ENCODE measurements at regions not wholly inside any gene's neighbourhood (a gene's known extent, or its start where the extent isn't known, plus 50 kb on each side); places are given as distances from the start of the nearest gene placed in this dataset.

DNA sequence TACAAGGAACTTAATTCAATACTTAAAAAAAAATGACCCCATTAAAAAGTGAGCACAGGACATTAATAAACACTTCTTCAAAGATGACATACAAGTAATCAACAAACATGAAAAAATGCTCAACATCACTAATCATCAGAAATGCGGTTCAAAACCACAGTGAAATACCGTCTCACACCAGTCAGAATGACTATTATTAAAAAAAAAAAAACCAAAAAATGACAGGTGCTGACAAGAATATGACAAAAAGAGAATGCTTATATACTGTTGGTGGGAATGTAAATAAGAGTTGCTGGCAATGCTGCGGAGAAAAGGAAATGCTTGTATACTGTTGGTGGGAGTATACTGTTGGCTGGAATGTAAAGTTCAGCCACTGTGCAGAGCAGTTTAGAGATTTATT, 358.3 kb upstream of the CBLB start:
- TF ChIP-seq, protein P1, sequence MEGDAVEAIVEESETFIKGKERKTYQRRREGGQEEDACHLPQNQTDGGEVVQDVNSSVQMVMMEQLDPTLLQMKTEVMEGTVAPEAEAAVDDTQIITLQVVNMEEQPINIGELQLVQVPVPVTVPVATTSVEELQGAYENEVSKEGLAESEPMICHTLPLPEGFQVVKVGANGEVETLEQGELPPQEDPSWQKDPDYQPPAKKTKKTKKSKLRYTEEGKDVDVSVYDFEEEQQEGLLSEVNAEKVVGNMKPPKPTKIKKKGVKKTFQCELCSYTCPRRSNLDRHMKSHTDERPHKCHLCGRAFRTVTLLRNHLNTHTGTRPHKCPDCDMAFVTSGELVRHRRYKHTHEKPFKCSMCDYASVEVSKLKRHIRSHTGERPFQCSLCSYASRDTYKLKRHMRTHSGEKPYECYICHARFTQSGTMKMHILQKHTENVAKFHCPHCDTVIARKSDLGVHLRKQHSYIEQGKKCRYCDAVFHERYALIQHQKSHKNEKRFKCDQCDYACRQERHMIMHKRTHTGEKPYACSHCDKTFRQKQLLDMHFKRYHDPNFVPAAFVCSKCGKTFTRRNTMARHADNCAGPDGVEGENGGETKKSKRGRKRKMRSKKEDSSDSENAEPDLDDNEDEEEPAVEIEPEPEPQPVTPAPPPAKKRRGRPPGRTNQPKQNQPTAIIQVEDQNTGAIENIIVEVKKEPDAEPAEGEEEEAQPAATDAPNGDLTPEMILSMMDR (IDR thresholded peaks at IDR 0.05; ENCODE audit: low read depth, low read length), result no peak
- Histone ChIP-seq H3K9me3 (ENCODE audit: severe bottlenecking) (no peaks in the 10 kb centered on the region), H3K36me3 (no peaks in the 10 kb centered on the region), H3K27me3 (ENCODE audit: insufficient read depth, low read depth, severe bottlenecking) (no peaks in the 10 kb centered on the region), H3K4me3 (ENCODE audit: low read depth, low read length) (no peak overlapping the region), H3K27ac (no peak overlapping the region)
- DNase-seq, result no peak

DNA sequence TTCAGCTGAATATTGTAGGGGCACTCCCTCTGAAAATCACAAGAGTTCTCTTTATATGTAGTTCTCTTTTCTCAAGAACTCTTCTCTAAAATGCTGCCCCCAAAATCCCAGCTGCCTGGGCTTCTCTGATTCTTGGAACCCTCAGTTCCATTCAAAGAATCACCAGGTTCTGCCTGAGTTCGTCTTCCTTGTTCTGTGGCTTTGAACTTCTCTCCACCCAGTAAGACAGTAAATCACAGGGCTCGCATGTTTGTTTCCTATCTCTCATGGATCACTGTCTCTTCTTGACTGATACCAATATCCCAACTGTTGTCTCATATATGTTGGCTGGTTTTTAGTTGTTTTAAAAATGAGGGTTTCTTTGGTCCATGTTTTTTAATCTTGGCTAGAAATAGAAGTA, 359.5 kb upstream of the CBLB start:
- no peaks in the 10 kb centered on the region for H3K36me3 ChIP-seq
- H3K9me3 ChIP-seq (ENCODE audit: severe bottlenecking), result no peaks in the 10 kb centered on the region
- TF ChIP-seq, protein P1 (IDR thresholded peaks at IDR 0.05; ENCODE audit: low read depth, low read length), result no peak
- no peak for DNase-seq
- H3K27me3 ChIP-seq (ENCODE audit: insufficient read depth, low read depth, severe bottlenecking), result no peaks in the 10 kb centered on the region
- H3K27ac ChIP-seq, result no peak overlapping the region
- H3K4me3 ChIP-seq (ENCODE audit: low read depth, low read length), result no peak overlapping the region

DNA sequence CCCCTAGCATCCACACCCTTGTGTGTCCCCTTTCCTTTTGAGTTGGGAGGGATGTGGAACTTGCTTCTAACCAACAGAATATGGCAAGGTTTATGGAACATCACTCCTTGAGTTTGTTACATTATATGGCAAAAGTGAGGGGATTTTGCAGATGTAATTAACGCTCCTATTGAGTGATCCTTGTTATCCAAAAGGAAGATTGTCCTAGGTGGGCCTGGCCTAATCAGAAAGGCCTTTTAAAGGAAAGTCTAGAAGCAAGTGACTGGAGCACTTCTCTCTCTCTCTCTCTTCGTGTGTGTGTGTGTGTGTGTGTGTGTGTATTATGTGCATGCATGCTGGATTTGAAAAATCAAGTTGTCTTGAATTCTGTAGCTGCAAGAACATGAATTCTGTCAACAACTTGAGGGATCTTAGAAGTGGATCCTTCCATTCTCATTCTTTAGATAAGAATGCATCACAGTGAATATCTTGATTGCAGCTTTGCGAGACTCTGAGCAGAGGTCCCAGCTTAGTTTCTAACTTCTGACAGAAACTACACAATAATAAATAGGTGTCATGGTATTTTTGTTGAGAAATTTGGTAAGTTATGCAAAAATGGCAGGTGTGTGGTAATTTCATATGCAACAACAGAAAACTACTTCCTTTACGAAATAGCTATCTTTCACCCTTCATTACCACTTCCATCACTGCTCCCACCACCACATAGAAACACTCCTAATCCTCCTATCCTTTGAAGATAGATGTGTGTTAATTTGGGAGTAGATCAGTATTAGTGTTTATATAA, 360.9 kb upstream of the CBLB start:
- Histone ChIP-seq H3K27ac (no peak overlapping the region), H3K27me3 (ENCODE audit: insufficient read depth, low read depth, severe bottlenecking) (no peaks in the 10 kb centered on the region), H3K4me3 (ENCODE audit: low read depth, low read length) (no peak overlapping the region), H3K9me3 (ENCODE audit: severe bottlenecking) (no peaks in the 10 kb centered on the region), H3K36me3 (no peaks in the 10 kb centered on the region)
- TF ChIP-seq, protein P1 (IDR thresholded peaks at IDR 0.05; ENCODE audit: low read depth, low read length), result no peak
- DNase-seq, result no peak

DNA sequence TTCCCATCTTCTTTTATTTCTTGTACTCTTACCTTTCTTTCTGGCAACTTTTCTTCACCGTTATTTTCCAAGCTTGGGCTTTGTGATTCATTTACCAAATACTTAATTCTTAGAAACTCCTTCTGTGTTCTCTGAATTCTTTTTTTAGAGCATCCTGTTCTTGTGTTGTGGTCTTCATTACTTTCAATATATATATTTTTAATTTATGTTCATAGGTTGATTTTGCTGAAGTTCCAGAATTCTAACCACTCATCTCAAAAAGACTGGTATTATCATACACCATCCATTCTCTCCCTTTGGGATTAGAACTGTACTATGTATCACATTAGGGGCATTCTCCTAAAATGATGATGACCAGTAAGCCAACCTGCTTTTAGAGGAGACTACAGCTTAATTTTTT, 362.3 kb upstream of the CBLB start:
- Histone ChIP-seq H3K9me3 (ENCODE audit: severe bottlenecking) (no peaks in the 10 kb centered on the region), H3K27ac (no peak overlapping the region), H3K36me3 (no peaks in the 10 kb centered on the region), H3K27me3 (ENCODE audit: insufficient read depth, low read depth, severe bottlenecking) (no peaks in the 10 kb centered on the region), H3K4me3 (ENCODE audit: low read depth, low read length) (no peak overlapping the region)
- DNase-seq, result no peak
- TF ChIP-seq, protein P1 (IDR thresholded peaks at IDR 0.05; ENCODE audit: low read depth, low read length), result no peak

DNA sequence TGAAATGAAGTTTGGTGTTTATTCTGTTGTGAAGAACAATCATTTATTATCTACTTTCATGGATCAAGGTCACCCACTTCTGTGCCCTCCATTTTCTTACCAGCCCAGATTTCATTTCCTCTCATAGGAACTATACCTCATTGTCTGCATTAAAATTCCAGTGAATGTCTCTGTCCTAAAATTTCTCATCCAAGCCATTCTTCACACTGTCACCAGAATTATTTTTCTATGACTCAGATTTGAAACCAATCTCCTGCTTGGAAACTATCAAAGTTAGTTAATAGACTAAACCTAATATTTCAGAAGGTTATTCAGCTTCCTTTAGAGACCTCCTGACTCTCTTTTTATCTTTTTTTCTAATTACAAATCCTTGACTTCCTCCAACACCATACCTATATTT, 364.1 kb upstream of the CBLB start:
- no peak for DNase-seq
- no peaks in the 10 kb centered on the region for H3K27me3 ChIP-seq (ENCODE audit: insufficient read depth, low read depth, severe bottlenecking)
- no peak overlapping the region for H3K27ac ChIP-seq
- H3K36me3 ChIP-seq, result no peaks in the 10 kb centered on the region
- TF ChIP-seq, protein P1 (IDR thresholded peaks at IDR 0.05; ENCODE audit: low read depth, low read length), result no peak
- H3K4me3 ChIP-seq (ENCODE audit: low read depth, low read length), result no peak overlapping the region
- H3K9me3 ChIP-seq (ENCODE audit: severe bottlenecking), result peaks cover 2% of the 10 kb centered on the region

DNA sequence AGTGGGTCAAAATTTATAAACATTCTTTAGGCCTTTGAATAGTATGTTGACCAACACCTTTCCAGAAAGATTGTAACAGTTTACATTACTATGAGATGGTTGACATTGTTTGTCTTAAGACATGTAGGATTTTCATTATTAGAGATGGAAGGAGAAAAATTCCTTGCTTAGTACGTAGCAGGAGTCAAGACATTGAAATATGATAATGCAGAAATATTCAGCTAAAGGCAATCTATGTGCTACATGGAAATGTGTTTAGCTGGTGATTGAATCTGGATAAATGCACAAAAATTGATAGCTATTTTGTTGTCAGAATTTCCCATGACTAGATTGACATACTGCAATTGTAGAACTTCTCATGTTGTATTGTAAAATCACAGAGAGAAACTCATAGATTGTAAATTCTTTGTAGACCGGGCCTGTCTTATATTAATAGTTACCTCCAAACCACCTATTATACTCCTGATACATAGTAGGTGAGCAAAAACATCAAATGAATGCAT, 370.4 kb upstream of the CBLB start:
- no peak overlapping the region for H3K4me3 ChIP-seq (ENCODE audit: low read depth, low read length)
- peaks cover 2% of the 10 kb centered on the region for H3K9me3 ChIP-seq (ENCODE audit: severe bottlenecking)
- H3K27ac ChIP-seq, result no peak overlapping the region
- H3K36me3 ChIP-seq, result no peaks in the 10 kb centered on the region
- TF ChIP-seq, protein P1 (IDR thresholded peaks at IDR 0.05; ENCODE audit: low read depth, low read length), result no peak
- no peaks in the 10 kb centered on the region for H3K27me3 ChIP-seq (ENCODE audit: insufficient read depth, low read depth, severe bottlenecking)
- DNase-seq, result no peak
